ENCODE measurements at regions not wholly inside any gene's neighbourhood (a gene's known extent, or its start where the extent isn't known, plus 50 kb on each side); places are given as distances from the start of the nearest gene placed in this dataset.
"Not testable (repeated sequence)": the region's sequence is repeated elsewhere in the genome, so short reads cannot be mapped to it uniquely, and the experiment has no call there.

- H3K4me1 ChIP-seq, result no peaks in the 10 kb centered on the region
- peaks cover 5% of the 10 kb centered on the region for H3K27me3 ChIP-seq
- ATAC-seq (no peak), DNase-seq (no peak)
- no peaks in the 10 kb centered on the region for H3K36me3 ChIP-seq
- no peak overlapping the region for H3K4me3 ChIP-seq
- H3K27ac ChIP-seq, result no peak overlapping the region
- intact Hi-C loops (cut with DNase I), result no loop called here
- TF ChIP-seq, protein P1, sequence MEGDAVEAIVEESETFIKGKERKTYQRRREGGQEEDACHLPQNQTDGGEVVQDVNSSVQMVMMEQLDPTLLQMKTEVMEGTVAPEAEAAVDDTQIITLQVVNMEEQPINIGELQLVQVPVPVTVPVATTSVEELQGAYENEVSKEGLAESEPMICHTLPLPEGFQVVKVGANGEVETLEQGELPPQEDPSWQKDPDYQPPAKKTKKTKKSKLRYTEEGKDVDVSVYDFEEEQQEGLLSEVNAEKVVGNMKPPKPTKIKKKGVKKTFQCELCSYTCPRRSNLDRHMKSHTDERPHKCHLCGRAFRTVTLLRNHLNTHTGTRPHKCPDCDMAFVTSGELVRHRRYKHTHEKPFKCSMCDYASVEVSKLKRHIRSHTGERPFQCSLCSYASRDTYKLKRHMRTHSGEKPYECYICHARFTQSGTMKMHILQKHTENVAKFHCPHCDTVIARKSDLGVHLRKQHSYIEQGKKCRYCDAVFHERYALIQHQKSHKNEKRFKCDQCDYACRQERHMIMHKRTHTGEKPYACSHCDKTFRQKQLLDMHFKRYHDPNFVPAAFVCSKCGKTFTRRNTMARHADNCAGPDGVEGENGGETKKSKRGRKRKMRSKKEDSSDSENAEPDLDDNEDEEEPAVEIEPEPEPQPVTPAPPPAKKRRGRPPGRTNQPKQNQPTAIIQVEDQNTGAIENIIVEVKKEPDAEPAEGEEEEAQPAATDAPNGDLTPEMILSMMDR (IDR thresholded peaks at IDR 0.05), result no peak
- H3K9me3 ChIP-seq, result no peaks in the 10 kb centered on the region
Observed at GRCh38 chr1:204014336-204014735, 58.6 kb upstream of the SOX13 start.

DNA sequence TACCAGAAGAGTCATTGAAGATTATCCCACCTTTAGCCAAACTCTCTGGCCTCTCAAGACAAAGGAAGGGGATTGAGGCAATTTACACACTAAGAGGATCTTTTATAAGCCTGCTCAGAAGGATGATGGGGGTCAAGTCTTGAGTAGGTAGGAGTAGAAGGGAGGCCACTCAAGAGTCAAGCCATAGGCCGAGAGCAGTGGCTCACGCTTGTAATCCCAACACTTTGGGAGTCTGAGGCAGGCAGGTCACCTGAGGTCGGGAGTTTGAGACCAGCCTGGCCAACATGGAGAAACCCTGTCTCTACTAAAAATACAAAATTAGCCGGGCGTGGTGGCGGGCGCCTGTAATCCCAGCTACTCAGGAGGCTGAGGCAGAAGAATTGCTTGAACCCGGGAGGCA is 58.0 kb upstream of the SOX13 start:
- H3K36me3 ChIP-seq; H3K4me1 ChIP-seq; H3K4me3 ChIP-seq; H3K27ac ChIP-seq; H3K9me3 ChIP-seq; ATAC-seq; intact Hi-C loops (cut with DNase I); H3K27me3 ChIP-seq; DNase-seq: not testable (repeated sequence)

GRCh38 chr1:204017032-204017431 is 55.9 kb upstream of the SOX13 start:
- intact Hi-C loops (cut with DNase I), result no loop called here
- H3K4me3 ChIP-seq, result no peak overlapping the region
- no peak for ATAC-seq

GRCh38 chr1:204018460-204018859 is 54.5 kb upstream of the SOX13 start:
- Histone ChIP-seq H3K36me3 (no peaks in the 10 kb centered on the region), H3K27ac (no peak overlapping the region), H3K4me3 (no peak overlapping the region), H3K9me3 (no peaks in the 10 kb centered on the region), H3K4me1 (no peaks in the 10 kb centered on the region), H3K27me3 (no peaks in the 10 kb centered on the region)
- TF ChIP-seq, protein P1 (IDR thresholded peaks at IDR 0.05), result no peak
- intact Hi-C loops (cut with DNase I), result no loop called here
- no peak for ATAC-seq
- DNase-seq, result peak; percentile 19

More at GRCh38 chr1:204017032-204017431, 55.9 kb upstream of the SOX13 start:
- Histone ChIP-seq H3K36me3 (no peaks in the 10 kb centered on the region), H3K27me3 (no peaks in the 10 kb centered on the region), H3K27ac (no peak overlapping the region), H3K4me1 (no peaks in the 10 kb centered on the region), H3K9me3 (no peaks in the 10 kb centered on the region)
- no peak for DNase-seq
- TF ChIP-seq, protein P1 (IDR thresholded peaks at IDR 0.05), result no peak
